DOHH2 (cell line): ENCODE measurements at regions not wholly inside any gene's neighbourhood (a gene's known extent, or its start where the extent isn't known, plus 50 kb on each side); places are given as distances from the start of the nearest gene placed in this dataset.

Experiments
- CTCF ChIP-seq: fragments of 200-600 bp; sonication (generic); IDR thresholded peaks from one replicate; pipeline ENCODE4 v1.5.1; 2014; ENCODE audit warnings: antibody characterized with exemption, mild to moderate bottlenecking, low read depth, low read length; ENCODE audit not compliant: poor library complexity, severe bottlenecking
- EZH2phosphoT487 ChIP-seq: fragments of 200-600 bp; sonication (generic); IDR thresholded peaks from 2 replicates; pipeline ENCODE4 v1.6.1; 2017; ENCODE audit warnings: borderline replicate concordance, mild to moderate bottlenecking, antibody characterized with exemption, low read length, moderate library complexity, mixed read lengths

GRCh38 chrX:40422021-40422420 lies 158.7 kb upstream of the ATP6AP2 start:
- TF ChIP-seq CTCF (no peak), EZH2phosphoT487 (no peak)
